Kidney (tissue), 13 donors: ENCODE measurements at regions not wholly inside any gene's neighbourhood (a gene's known extent, or its start where the extent isn't known, plus 50 kb on each side); places are given as distances from the start of the nearest gene placed in this dataset.

Experiments
- DNase-seq, 5 donors: peaks; one replicate each; pipeline ENCODE4 v3.0.0-alpha.2; 2013 to 2020
- FAIRE-seq: peaks from 2 replicates; lab custom pipeline; 2012; peaks lifted over from hg19 to GRCh38; lab: Jason Lieb, UNC
- H3K27ac ChIP-seq, 2 donors: one replicate each; pipeline ENCODE4 v1.7.0; 2013; ENCODE audit warnings: low read depth in 2 of 2, low read length in 2 of 2, inconsistent platforms in 1 of 2
- H3K27me3 ChIP-seq: one replicate; pipeline ENCODE4 v1.7.1; 2013; ENCODE audit warnings: low read length, inconsistent platforms; ENCODE audit not compliant: control insufficient read depth, insufficient read depth
- H3K36me3 ChIP-seq, 3 donors: one replicate each; pipeline versions ENCODE4 v1.7.0 to v1.7.1; 2013; ENCODE audit warnings: low read length in 3 of 3, control low read depth in 1 of 3, inconsistent platforms in 1 of 3; ENCODE audit not compliant: insufficient read depth in 3 of 3, control insufficient read depth in 2 of 3
- H3K4me1 ChIP-seq, 3 donors: one replicate each; pipeline versions ENCODE4 v1.7.0 to v1.7.1; 2013; ENCODE audit warnings: low read length in 3 of 3, inconsistent platforms in 1 of 3, low read depth in 1 of 3; ENCODE audit not compliant: control insufficient read depth in 2 of 3, insufficient read depth in 2 of 3
- H3K4me3 ChIP-seq, 3 donors: one replicate each; pipeline versions ENCODE4 v1.7.0 to v1.8.1; 2013; ENCODE audit warnings: low read length in 3 of 3, control low read depth in 1 of 3, inconsistent platforms in 1 of 3
- H3K9ac ChIP-seq, 3 donors: one replicate each; pipeline versions ENCODE4 v1.7.0 to v1.7.1; 2013; ENCODE audit warnings: low read length in 3 of 3, control low read depth in 1 of 3, inconsistent platforms in 1 of 3
- H3K9me3 ChIP-seq, 3 donors: one replicate each; pipeline versions ENCODE4 v1.7.0 to v1.7.1; 2013; ENCODE audit warnings: low read length in 3 of 3, control low read depth in 1 of 3, inconsistent platforms in 1 of 3; ENCODE audit not compliant: control insufficient read depth in 2 of 3, insufficient read depth in 1 of 3
- CTCF ChIP-seq: IDR thresholded peaks from 3 replicates; pipeline ENCODE4 v1.5.1; 2012; ENCODE audit warnings: mild to moderate bottlenecking, moderate library complexity, borderline replicate concordance; ENCODE audit not compliant: insufficient read depth; ENCODE audit errors: extremely low read depth
- intact Hi-C: fragments of 100-400 bp; cut with DNase I; formaldehyde crosslinking; loops from one replicate; pipeline ENCODE4 v1.11.1; 2022
- donor health status: control.
- donor health status: control.
- donor health status: control.
- donor health status: control.
- donor health status: control.
- donor health status: DM: yes; HTN: yes; CAD: no.
- donor health status: Normal renal cell carcinoma (clear cell type).

- no peak overlapping the region for H3K27ac ChIP-seq
- H3K36me3 ChIP-seq: no peaks in the 10 kb centered on the region
- no peak for TF ChIP-seq CTCF
- intact Hi-C loops: no loop called here
- H3K27me3 ChIP-seq: no peaks in the 10 kb centered on the region
- H3K4me1 ChIP-seq: no peaks in the 10 kb centered on the region
- no peak overlapping the region for H3K9ac ChIP-seq
- DNase-seq (no peak), FAIRE-seq (no peak)
- no peak overlapping the region for H3K4me3 ChIP-seq
- H3K9me3 ChIP-seq: no peaks in the 10 kb centered on the region
These were observed 399.0 kb upstream of the CNTN5 start for GRCh38 chr11:98621767-98622166.

- Histone ChIP-seq H3K27me3 (no peaks in the 10 kb centered on the region), H3K9ac (no peak overlapping the region), H3K4me3 (no peak overlapping the region), H3K9me3 (no peaks in the 10 kb centered on the region), H3K4me1 (no peaks in the 10 kb centered on the region), H3K27ac (no peak overlapping the region), H3K36me3 (no peaks in the 10 kb centered on the region)
- FAIRE-seq (no peak), DNase-seq (no peak)
- TF ChIP-seq CTCF: no peak
- intact Hi-C loops: no loop called here
These were observed 395.2 kb upstream of the CNTN5 start for GRCh38 chr11:98625526-98625925.

- no peak for TF ChIP-seq CTCF
- Histone ChIP-seq H3K4me1 (no peaks in the 10 kb centered on the region), H3K9me3 (no peaks in the 10 kb centered on the region), H3K27me3 (no peaks in the 10 kb centered on the region), H3K27ac (no peak overlapping the region), H3K4me3 (no peak overlapping the region), H3K36me3 (no peaks in the 10 kb centered on the region), H3K9ac (no peak overlapping the region)
- DNase-seq (no peak), FAIRE-seq (no peak)
- intact Hi-C loops: no loop called here
These were observed 390.0 kb upstream of the CNTN5 start for GRCh38 chr11:98630736-98631135.

- no peak overlapping the region for H3K9ac ChIP-seq
- H3K27me3 ChIP-seq: no peaks in the 10 kb centered on the region
- no peaks in the 10 kb centered on the region for H3K4me1 ChIP-seq
- no peaks in the 10 kb centered on the region for H3K36me3 ChIP-seq
- no peak for TF ChIP-seq CTCF
- intact Hi-C loops: no loop called here
- H3K27ac ChIP-seq: no peak overlapping the region
- H3K9me3 ChIP-seq: no peaks in the 10 kb centered on the region
- no peak overlapping the region for H3K4me3 ChIP-seq
- no peak for DNase-seq
- FAIRE-seq: no peak
These were observed 363.0 kb upstream of the CNTN5 start for GRCh38 chr11:98657711-98658110.
